HG02852 (cell line): ENCODE measurements at regions not wholly inside any gene's neighbourhood (a gene's known extent, or its start where the extent isn't known, plus 50 kb on each side); places are given as distances from the start of the nearest gene placed in this dataset.
"Not testable (repeated sequence)": the region's sequence is repeated elsewhere in the genome, so short reads cannot be mapped to it uniquely, and the experiment has no call there.

Experiments
- ATAC-seq: cut with Tn5 transposase; IDR thresholded peaks from one replicate; pipeline ENCODE4 v1.9.1; 2021; ENCODE audit warnings: mild to moderate bottlenecking, moderate library complexity; ENCODE audit not compliant: unreplicated experiment

DNA sequence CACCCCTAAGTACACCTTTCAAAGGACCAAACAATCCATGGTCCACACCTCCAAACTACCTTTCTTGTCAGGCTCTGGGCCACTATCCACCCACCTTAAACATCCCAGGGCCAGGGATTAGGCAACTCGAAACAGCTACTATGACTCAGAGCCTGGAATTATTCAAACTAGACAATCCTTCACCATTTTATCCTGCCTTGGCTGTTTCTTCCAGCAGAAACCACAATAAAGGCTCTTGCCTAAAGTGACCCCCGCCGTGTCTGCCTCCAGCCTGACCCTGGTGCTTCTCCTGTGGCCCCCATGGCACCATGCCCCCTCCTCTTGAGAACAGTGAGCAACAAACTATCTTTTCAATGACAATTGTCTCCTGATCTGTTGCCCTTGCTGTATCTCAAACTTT lies 195.5 kb downstream of the EPM2A start:
- ATAC-seq = no peak

DNA sequence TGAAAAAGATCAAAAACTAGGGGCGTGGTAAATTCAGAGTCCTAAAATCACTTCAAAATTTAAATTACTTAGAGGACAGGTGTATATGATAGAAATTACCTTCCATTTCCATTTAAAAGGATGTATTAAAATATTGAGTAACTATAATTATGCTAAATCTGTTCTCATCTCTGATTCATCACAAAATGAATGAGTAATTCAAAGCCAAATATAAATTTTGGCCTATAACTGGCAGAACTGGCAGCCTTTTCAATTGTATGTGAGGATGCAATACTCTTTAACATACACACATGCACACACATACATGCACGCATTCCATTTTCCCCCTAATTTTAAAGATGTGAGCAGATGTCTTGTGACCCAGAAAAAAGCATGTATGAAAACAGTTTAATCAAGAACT lies 194.6 kb downstream of the EPM2A start:
- no peak for ATAC-seq

DNA sequence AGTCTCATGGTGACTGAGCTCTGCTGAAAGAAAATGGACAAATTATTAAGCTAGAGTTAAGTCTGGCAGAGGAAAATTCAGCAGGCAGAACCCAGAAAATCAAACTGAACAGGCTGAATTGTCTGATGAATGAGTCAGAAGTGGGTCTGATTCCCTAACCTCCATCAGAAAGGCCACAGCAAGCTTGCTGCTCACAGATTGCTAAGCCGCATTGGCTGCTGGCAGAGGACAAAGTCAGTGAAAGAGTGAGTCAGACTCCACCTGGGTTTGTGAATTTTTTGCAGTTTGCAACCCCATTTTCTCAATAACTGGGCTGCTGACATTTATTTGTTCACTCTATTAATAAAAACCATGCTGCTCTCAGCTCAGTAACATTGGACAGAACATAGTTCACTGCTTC lies 191.3 kb downstream of the EPM2A start:
- ATAC-seq = no peak

DNA sequence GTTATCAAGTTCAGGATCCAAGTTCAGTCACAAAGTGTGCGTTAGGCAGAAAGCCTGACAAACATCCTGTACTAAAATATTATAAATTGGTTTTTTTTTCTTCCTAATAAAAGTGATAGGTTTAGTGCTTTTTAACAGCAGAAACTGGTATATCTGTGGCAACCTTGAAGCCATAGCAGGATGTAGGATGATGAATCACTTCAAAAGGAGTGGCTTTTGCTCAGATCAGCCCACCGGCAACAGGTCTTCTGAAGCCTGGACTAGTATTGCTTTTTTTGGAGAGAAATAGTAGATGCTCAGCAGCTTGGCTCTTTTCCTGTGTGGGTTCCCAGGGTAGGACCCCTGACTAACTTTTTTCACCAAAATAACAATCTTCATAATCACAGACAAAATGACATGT lies 190.8 kb downstream of the EPM2A start:
- ATAC-seq = no peak

DNA sequence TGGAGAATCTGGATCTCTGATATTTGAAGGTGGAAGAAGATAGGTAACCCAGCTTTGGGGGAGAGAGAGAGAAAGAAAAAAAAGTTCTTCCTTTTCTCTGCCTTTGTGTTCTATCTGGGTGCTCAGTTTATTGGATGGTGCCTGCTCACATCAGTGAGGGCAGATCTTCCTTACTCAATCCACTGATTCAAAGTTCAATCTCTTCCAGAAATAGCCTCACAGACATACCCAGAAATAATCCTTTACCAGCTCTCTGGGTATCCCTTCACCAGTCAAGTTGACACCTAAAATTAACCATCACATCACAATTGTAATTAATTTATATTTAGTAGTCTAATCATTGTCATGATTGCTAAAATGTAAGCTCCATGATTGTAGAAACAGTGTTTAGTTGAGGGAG lies 189.1 kb downstream of the EPM2A start:
- ATAC-seq = no peak

DNA sequence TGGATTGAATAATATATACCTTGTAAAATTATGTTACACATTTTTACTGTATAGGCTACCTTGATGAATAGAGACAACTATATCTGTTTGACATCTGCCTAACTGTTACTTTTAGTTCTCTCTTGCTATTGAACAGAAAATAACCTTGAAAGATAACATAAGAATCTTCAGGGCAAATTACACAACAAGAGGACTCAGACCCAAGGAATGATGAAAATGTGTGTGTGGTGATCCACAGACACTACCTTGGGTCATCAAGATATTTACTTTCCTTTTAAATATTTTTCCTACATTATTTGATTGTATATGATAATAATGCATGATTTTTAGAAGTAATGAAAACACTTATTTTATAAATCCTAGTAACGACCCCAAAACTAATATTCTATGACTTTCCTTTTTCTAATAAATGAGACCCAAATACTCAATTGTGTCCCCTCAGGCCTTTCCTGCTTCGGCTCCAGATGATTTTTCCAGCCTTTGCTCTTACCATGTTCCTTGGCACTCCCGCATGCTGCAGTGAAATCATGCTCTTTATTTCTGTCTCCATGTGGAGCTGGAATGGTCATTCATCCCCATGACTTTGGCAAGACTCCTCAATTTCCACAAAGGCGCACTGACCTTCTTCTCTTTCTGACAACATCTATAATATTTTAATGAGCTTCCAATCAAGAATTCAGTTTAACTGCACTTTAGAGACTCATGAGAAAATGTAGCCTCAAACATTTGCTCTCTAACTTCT lies 187.6 kb downstream of the EPM2A start:
- no peak for ATAC-seq

DNA sequence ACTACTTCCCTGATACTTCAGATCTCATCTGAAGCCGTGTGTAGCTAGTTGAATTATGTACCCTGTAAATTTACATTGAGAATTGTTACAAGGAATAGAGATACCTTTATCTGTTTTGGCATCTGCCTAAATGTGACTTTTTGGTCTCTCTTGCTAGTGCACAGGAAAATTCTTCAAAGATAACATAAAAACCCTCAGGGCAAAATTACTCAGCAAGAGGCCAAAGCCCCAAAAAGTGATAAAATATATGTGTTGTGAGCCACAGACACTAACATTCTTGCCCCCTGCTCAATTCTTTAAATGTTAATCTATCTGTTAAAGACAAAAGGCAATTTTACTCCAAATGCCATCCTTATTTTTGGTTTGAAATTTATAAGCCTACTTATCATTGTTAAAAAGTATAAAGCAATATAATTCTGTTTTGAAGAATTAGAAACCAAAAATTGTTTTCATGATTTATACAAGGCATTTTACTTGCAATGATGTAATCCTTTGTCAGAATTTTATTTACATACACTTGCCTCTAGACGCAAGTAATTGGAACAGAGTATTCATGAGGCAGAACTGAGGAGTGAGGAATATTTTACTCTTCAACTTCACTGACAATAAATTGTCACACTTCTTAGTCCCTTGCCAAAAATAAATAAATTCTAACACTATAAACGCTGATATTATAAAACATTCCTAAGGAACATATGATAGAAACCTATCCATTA lies 186.2 kb downstream of the EPM2A start:
- no peak for ATAC-seq

DNA sequence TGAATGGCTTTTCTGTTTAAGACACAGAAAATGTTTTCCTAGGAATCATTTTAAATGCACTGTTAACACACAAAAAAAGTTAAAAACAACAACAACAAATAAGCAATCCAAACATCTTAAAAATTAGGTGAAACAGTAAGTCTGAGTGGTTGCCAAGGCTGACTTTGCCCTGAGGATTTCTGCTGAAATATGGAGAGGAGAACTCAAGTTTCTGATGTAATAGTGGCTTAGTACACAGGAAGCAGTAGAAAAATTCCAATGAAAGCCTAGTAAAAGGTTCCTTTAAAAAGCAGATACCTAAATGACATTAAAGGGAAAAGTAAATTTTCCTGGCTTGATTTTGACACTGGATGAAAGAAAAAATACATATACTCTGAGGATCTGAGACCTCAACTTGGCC lies 184.2 kb downstream of the EPM2A start:
- no peak for ATAC-seq

DNA sequence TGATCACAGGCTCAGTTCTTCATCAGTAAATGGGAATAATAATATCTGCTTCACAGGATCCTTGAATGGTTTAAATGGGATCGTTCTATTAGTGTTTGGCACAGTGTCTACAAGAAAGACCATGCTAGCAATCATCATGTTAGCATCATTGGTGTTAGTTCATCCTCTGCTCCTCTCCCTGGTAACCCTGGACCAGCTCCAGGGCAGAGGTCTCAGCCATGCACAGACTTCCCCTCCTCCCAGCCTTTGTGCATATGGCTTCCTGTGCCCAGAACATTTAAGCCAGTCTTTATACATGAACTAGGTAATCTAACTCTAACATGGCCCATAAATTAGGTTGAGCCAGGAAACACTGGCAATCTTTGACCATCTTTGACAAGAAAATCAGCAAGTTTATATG lies 180.2 kb downstream of the EPM2A start:
- ATAC-seq = no peak

DNA sequence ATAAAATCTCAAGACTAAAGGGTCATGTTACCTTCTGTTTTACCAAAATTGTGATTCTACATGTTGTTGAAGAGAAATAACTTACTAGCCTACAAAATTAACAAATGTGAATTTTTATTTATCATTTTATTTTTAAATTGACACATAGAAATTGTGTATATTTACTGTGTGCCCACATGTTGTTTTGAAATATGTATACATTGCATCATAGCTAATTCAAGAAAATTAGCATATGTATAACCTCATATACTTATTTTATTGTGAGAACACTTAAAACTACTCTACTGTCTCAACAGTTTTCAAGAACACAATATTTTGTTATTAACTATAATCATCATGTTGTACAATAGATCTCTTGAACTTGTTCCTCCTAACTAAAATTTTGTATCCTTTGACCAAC lies 177.8 kb downstream of the EPM2A start:
- no peak for ATAC-seq

DNA sequence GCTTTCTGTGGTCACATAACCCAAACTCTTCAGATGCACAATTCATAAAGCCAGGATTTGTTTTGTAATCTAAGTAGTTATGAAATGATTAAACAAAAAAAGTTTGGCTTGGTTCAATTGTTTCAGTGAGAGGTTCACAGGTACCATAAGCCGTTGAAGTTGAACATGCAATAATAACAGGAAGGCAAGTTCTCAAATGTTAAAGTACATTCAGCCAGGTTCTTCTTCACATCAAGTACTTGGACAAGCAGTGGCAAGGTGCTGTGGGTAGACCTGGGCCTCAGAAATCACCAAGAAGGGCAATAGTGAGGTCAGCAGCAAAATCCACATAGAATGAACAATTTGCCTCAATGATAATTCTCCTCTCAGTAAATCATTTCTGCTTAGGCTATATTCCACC lies 175.5 kb downstream of the EPM2A start:
- ATAC-seq = no peak

DNA sequence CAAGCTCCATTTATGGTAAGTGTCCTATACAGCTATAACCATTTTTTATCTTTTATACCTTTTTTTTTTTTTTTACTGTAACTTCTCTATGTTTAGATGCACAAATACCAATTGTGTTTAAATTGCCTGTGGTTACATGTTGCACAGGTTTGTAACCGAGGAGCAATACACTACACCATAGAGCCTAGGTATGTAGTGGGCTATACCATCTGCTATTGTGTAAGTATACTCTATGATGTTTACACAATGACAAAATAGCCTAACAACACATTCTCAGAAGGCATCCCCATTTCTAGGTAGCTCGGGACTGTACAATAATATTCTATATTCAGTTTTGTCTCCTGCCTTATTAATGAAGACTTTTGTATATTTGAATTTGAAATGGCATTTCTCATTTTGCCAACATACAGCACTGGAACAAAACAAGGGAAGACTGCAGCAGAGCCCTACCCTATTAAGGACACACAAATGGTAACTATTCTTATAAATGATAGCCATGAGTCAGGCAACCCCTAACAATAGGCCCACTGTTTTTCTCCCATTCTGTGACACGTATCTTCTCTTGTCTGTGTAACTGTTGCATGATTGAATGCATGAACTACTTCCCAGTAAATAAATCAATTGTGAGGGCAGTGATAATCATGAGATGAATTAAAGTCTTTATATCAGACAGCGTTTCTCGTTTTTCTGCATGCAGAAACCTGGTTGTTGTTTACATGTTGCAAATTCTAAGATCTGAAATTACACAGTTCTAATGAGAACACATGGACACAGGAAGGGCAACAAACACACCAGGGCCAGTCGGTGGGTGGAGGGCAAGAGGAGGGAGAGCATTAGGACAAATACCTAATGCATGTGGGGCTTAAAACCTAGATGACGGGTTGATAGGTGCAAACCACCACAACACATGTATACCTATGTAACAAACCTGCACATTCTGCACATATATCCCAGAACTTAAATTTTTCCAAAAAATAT lies 173.9 kb downstream of the EPM2A start:
- no peak for ATAC-seq

DNA sequence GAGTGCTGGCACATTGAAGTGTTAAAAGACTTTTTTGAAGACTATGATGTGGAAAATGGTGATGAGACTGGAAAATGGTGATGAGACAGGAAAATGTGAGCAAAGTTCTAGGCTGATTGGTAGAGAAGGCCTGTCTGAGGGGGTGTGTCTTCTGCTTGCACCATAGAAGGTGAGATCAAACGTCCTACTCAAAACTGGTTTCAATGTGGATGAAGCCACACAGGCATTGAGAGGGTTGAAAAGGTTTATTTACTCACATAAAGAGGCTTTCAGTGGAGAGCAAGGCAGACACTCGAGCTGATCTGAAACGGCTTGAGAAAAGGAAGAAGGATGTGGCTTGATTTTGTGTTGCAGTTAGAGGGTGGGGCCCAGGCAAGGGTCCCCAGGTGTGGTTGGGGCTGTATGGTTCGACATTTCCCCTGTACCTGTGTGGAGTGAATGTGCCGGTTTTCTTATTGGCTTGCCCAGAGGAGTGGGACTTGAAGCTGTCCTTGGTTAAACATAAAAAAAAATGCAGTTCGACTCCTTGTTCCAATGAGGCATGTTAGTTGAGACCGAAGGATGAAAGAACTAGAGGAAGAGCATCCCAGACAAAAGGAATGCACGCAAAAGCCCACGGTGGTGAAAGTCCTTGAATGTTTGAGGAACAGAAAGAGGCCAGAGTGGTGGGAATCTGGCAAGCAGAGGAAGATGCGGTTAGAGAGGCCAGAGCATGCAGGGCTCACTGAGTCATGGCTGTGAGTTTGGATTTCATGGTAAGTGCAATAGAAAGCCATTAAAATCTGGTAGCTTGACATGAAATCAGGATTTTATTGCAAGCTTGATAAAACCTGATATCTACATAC lies 172.3 kb downstream of the EPM2A start:
- ATAC-seq = no peak

DNA sequence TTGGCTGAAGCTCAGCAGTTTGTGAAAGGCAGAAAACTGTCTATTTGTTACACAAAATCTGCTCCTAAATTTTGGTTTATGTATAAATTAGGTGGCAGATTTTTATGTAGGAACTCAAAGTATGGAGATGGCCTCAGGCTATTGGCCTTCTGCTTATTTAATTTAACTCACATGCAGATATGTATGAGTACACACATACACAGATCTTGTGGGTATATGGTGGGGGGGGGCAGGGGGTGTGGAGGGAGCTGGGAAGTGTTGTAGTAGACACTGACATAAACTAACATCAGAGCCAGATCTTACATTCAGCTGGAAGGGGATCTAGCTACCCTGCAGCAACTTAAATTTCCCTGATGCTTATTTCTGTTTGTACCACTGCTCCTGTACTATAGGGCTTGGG lies 170.8 kb downstream of the EPM2A start:
- no peak for ATAC-seq

DNA sequence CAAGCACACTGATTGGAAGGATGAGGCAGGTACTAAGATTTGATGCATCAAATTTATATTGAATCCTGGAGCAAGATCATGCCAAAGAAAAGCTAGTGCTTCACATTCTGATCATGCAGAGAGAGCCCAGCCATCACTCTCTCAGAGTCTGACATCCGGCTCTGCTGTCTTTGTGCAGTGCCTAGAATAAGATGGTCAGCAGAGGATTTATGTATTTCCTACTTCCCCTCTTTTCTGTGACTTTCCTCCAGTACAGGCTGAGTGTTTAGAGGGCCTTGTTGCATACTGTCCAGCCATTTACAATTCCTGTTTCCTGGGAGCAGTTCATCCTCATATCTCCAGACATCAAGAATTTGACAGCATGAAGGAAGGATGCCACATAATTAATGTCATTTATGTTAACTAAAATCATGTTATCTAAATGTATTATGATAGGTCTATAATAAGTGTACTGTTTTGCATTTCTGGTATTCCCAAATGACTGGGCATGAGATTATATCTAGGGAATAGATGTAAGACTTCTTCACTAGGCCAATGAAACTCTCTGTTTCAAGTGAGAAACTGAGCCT lies 167.6 kb downstream of the EPM2A start:
- no peak for ATAC-seq

DNA sequence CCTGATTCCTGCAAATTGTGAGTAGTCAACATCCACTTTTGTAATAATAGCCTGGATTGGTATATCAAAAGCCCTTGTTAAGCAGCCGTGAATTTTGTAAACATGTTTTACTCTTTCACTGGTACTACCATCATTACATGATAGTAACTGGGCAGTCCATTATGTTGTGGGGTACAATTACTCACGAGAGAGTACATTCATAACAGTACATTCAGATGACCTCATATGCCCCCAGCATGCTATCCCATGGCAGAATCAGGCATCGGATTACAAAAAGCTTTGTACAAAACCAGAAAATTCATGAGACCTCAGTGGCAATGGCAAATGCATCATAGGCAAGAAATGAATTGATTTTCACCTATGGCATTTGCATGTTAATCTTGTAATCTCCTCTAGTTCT lies 166.2 kb downstream of the EPM2A start:
- ATAC-seq = no peak

DNA sequence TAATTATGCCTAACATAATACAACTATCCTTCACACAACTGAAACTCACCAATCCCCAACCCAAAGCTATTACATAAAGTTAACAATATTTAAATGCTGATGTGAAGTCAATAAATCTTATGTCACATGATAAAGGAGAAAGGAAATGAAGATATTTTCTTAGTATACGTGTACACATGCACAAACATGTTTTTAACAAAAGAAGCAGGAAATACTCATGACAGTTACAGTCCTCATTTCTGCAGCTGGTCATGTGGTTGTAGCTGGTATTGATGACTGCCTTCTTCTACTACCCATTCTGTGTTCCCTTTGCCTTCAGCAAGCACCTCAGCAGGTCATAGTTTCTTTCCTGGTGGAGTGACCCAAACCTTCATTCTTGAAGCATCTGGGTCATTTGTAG lies 165.0 kb downstream of the EPM2A start:
- ATAC-seq = not testable (repeated sequence)

DNA sequence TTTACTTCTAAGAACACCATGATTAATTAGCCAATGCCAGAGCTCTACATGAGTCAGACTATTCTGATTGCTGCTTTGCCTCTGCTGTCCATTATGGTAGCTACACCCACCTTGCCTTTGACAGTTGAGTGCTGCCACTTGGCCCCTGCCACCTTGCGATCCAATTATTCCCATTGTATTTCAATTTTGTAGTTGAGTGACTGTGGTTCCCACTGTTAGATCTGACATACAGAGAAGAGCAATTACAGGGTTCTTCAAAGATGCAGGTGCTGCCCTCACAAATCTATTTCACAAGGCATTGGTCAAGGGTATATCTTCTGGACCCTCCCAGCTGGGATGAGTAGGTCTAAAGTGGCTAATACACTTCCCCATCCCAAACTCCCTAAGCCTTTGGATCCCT lies 161.1 kb downstream of the EPM2A start:
- ATAC-seq = not testable (repeated sequence)
